Peyer's patch (tissue), 4 donors: ENCODE measurements at regions not wholly inside any gene's neighbourhood (a gene's known extent, or its start where the extent isn't known, plus 50 kb on each side); places are given as distances from the start of the nearest gene placed in this dataset.

ENCODE experiments used
- POLR2A ChIP-seq, 2 donors: fragments of 450-650 bp; IDR thresholded peaks; one replicate each; pipeline ENCODE4 v1.5.1; 2017; ENCODE audit warnings: antibody characterized with exemption in 2 of 2, mild to moderate bottlenecking in 2 of 2, moderate library complexity in 2 of 2
- TF ChIP-seq, protein P1 (sequence below), 6 experiments: fragments of 450-650 bp in 4 of 6; fragments of 200-600 bp in 2 of 6; sonication (generic) in 1 of 6; IDR thresholded peaks; one replicate each; pipeline ENCODE4 v1.5.1; 2017 to 2019; ENCODE audit warnings: antibody characterized with exemption in 6 of 6, mild to moderate bottlenecking in 3 of 6, moderate library complexity in 1 of 6

GRCh38 chrX:76987381-76987780, 459.8 kb upstream of the FGF16 start:
- TF ChIP-seq, protein P1, sequence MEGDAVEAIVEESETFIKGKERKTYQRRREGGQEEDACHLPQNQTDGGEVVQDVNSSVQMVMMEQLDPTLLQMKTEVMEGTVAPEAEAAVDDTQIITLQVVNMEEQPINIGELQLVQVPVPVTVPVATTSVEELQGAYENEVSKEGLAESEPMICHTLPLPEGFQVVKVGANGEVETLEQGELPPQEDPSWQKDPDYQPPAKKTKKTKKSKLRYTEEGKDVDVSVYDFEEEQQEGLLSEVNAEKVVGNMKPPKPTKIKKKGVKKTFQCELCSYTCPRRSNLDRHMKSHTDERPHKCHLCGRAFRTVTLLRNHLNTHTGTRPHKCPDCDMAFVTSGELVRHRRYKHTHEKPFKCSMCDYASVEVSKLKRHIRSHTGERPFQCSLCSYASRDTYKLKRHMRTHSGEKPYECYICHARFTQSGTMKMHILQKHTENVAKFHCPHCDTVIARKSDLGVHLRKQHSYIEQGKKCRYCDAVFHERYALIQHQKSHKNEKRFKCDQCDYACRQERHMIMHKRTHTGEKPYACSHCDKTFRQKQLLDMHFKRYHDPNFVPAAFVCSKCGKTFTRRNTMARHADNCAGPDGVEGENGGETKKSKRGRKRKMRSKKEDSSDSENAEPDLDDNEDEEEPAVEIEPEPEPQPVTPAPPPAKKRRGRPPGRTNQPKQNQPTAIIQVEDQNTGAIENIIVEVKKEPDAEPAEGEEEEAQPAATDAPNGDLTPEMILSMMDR (IDR thresholded peaks at IDR 0.05), result no peak
- no peak for TF ChIP-seq POLR2A (IDR thresholded peaks at IDR 0.05)
